ENCODE measurements at regions not wholly inside any gene's neighbourhood (a gene's known extent, or its start where the extent isn't known, plus 50 kb on each side); places are given as distances from the start of the nearest gene placed in this dataset.
A peak's percentile ranks its signal among the peaks of the same experiment; 100 is the strongest.

DNA sequence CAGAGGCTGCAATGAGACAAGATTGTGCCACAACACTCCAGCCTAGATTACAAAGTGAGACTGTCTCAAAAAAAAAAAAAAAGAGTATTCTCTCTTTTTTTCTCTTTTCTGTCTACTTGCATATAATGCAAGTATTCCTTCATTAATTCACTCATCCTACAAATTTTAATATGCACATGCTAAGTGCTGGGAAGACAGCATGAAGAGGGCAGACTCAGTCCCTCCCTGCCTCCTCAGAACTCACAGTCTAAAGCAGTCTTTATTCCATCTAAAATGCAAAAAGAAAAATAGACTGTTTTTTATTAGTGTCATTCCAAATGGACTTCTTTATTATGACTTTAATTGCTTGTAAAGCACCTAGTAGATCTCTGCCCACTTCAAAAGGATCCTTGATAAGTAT is 85.6 kb downstream of the NKX6-1 start:
- TF ChIP-seq CTCF (IDR thresholded peaks at IDR 0.05; ENCODE audit: low read depth, low read length), result no peak
- no peak for TF ChIP-seq MYC (IDR thresholded peaks at IDR 0.05; ENCODE audit: low read depth, low read length)
- TF ChIP-seq POLR2A (IDR thresholded peaks at IDR 0.05; ENCODE audit: extremely low read depth, insufficient read length), result no peak
- no peak for TF ChIP-seq MAX (IDR thresholded peaks at IDR 0.05; ENCODE audit: low read depth, low read length)
- H3K4me3 ChIP-seq (ENCODE audit: low read depth, low read length), result no peak overlapping the region
- DNase-seq (ENCODE audit: low read depth), result no peak

DNA sequence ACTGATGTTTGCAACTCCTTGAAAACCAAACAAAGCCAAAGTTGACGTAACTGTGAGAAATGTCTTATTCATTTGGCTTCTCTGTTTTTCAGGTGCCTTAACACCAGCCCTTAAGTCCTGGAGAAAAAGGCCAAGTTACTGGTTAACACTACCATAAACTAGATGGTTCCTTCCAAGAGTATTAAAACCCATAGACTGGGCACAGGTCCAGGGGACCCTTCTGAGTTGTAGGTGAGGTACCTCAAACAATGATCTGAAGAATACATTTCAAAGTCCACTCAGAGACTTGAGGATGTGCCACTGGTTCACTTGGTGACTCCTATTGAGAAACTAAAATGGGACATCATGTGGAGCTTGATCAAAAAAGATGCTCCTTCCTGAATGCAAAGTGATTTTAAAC is 87.0 kb downstream of the NKX6-1 start:
- H3K4me3 ChIP-seq (ENCODE audit: low read depth, low read length), result no peak overlapping the region
- no peak for DNase-seq (ENCODE audit: low read depth)
- TF ChIP-seq POLR2A (IDR thresholded peaks at IDR 0.05; ENCODE audit: extremely low read depth, insufficient read length), result no peak
- TF ChIP-seq CTCF (IDR thresholded peaks at IDR 0.05; ENCODE audit: low read depth, low read length), result no peak
- no peak for TF ChIP-seq MYC (IDR thresholded peaks at IDR 0.05; ENCODE audit: low read depth, low read length)
- TF ChIP-seq MAX (IDR thresholded peaks at IDR 0.05; ENCODE audit: low read depth, low read length), result no peak

DNA sequence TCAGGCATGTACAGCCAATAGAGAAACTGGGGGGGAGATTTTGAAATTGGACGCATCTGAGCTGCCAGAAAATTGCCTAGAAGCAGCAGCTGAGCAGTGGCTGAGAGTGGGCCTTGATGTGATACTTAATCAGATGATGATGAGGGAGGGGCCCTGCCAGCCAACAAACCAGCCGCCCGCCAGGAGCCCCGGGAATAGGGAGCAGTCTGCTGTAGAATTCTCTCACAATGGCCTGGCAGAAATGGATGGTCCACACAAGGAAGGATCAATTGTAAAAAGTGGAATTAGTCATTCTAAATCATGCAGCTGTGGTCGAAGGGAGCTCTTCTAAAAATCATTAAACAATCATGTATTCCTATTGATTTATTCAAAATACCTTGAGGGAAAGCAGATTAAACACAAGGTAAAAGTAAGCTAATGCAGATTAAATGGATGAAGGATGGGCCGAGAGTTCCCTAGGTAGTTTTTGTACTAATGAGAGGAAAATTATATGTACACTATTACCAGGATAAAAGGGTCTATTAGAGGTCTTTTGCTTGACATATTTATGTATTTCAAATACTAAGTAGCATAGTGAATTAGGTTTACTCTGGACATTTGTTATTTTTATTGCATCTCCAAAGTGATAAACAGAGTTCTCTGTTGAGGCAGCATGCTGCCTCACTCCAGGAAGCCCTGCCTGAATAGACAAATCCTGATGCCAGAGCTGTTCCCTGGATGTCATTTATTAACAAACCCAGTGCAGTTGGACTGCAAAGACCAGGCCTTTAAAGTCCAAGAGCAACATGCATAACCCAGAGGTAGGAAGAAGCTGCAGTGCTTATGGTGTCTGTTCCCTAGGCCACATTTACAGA is 91.3 kb downstream of the NKX6-1 start:
- H3K4me3 ChIP-seq (ENCODE audit: low read depth, low read length), result no peak overlapping the region
- no peak for DNase-seq (ENCODE audit: low read depth)
- no peak for TF ChIP-seq POLR2A (IDR thresholded peaks at IDR 0.05; ENCODE audit: extremely low read depth, insufficient read length)
- no peak for TF ChIP-seq CTCF (IDR thresholded peaks at IDR 0.05; ENCODE audit: low read depth, low read length)
- TF ChIP-seq MYC (IDR thresholded peaks at IDR 0.05; ENCODE audit: low read depth, low read length), result no peak
- no peak for TF ChIP-seq MAX (IDR thresholded peaks at IDR 0.05; ENCODE audit: low read depth, low read length)

- TF ChIP-seq MYC (IDR thresholded peaks at IDR 0.05; ENCODE audit: low read depth, low read length), result no peak
- TF ChIP-seq POLR2A (IDR thresholded peaks at IDR 0.05; ENCODE audit: extremely low read depth, insufficient read length), result no peak
- TF ChIP-seq CTCF (IDR thresholded peaks at IDR 0.05; ENCODE audit: low read depth, low read length), result no peak
- no peak for TF ChIP-seq MAX (IDR thresholded peaks at IDR 0.05; ENCODE audit: low read depth, low read length)
- peak; percentile 2 for DNase-seq (ENCODE audit: low read depth)
- no peak overlapping the region for H3K4me3 ChIP-seq (ENCODE audit: low read depth, low read length)
Measured at GRCh38 chr4:84403656-84404055, 95.4 kb downstream of the NKX6-1 start.

DNA sequence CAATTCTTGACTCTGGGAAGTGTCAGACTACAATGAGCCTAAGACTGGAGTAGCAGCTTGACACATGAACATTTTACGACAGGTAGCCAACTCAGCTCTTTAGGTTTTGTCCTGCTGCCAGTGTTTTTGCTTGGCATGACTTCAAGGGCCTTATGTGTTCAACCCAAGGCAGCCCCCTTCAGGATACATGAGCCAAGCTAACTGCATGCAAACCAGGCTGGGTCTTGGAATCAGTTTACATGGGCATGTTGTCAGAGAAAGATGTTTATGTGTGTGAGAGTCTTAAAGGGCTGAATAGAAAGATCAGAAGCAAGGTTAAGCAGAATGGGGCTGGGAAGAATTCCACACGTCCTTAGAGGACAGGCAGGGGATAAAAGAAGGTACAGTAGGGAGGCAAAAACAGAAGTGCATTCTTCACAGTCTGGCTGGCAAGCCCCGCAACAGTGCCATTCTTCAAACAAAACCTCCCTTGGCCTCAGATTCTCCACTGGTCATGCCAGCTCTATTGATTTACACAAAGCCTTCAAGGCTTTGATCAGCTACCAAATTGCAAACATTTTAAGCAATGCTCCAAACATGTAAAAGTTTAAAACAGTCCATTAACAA is 97.3 kb downstream of the NKX6-1 start:
- H3K4me3 ChIP-seq (ENCODE audit: low read depth, low read length), result no peak overlapping the region
- TF ChIP-seq CTCF (IDR thresholded peaks at IDR 0.05; ENCODE audit: low read depth, low read length), result no peak
- no peak for TF ChIP-seq MAX (IDR thresholded peaks at IDR 0.05; ENCODE audit: low read depth, low read length)
- no peak for TF ChIP-seq POLR2A (IDR thresholded peaks at IDR 0.05; ENCODE audit: extremely low read depth, insufficient read length)
- TF ChIP-seq MYC (IDR thresholded peaks at IDR 0.05; ENCODE audit: low read depth, low read length), result no peak
- DNase-seq (ENCODE audit: low read depth), result no peak
